CD4-positive, alpha-beta T cell (primary cell): ENCODE measurements at regions not wholly inside any gene's neighbourhood (a gene's known extent, or its start where the extent isn't known, plus 50 kb on each side); places are given as distances from the start of the nearest gene placed in this dataset.

Source experiments
- ATAC-seq: fragments of 200-7000 bp; cut with Tn5 transposase; one replicate; pipeline ENCODE4 v1.10.0; 2022; ENCODE audit warnings: mild to moderate bottlenecking; ENCODE audit not compliant: poor library complexity
- CTCF ChIA-PET: fragments of 350-600 bp; sonication (Branson Sonifier 250); formaldehyde crosslinking; loops from one replicate; lab custom pipeline; 2021; ENCODE audit warnings: antibody characterized with exemption, inconsistent platforms; lab: Charles Lee
- POLR2A ChIA-PET: fragments of 350-600 bp; sonication (Branson Sonifier 250); formaldehyde crosslinking; loops from one replicate; lab custom pipeline; 2021; ENCODE audit warnings: antibody characterized with exemption, inconsistent platforms; lab: Charles Lee
- DNase-seq, 14 experiments: peaks; one replicate each; pipeline ENCODE4 v3.0.0-alpha.2; 2013 to 2020; ENCODE audit warnings: mixed read lengths in 2 of 14
- H3K27ac ChIP-seq, 2 donors: one replicate each; pipeline versions ENCODE4 v1.5.1 to v1.7.0; 2013; ENCODE audit warnings: low read length in 2 of 2, low read depth in 1 of 2, mild to moderate bottlenecking in 1 of 2
- H3K27me3 ChIP-seq, 2 experiments: 1 replicate in 1 of 2; 2 replicates in 1 of 2; pipeline versions ENCODE4 v1.6.1 to v1.7.0; 2013; ENCODE audit warnings: low read length in 2 of 2, control low read depth in 1 of 2, mild to moderate bottlenecking in 1 of 2, moderate library complexity in 1 of 2; ENCODE audit not compliant: insufficient read depth in 2 of 2, control insufficient read depth in 1 of 2
- H3K36me3 ChIP-seq: one replicate; pipeline ENCODE4 v1.6.1; 2013; ENCODE audit warnings: low read length, control low read depth; ENCODE audit not compliant: insufficient read depth
- H3K4me1 ChIP-seq: one replicate; pipeline ENCODE4 v1.6.1; 2013; ENCODE audit warnings: low read length, control low read depth; ENCODE audit not compliant: insufficient read depth
- H3K4me3 ChIP-seq: one replicate; pipeline ENCODE4 v1.5.1; 2013; ENCODE audit warnings: mild to moderate bottlenecking, low read length, moderate library complexity
- H3K9me3 ChIP-seq, 2 experiments: 1 replicate in 1 of 2; 2 replicates in 1 of 2; pipeline versions ENCODE4 v1.6.1 to v1.7.0; 2013; ENCODE audit warnings: low read length in 2 of 2, mild to moderate bottlenecking in 2 of 2, control low read depth in 1 of 2, moderate library complexity in 1 of 2; ENCODE audit not compliant: control insufficient read depth in 1 of 2, insufficient read depth in 1 of 2
- H3K27ac Mint-ChIP-seq: one replicate; pipeline ENCODE4 v1.8.0; 2020; ENCODE audit warnings: mixed read lengths
- H3K27me3 Mint-ChIP-seq: one replicate; pipeline ENCODE4 v1.8.0; 2021; ENCODE audit warnings: mixed read lengths
- H3K36me3 Mint-ChIP-seq: one replicate; pipeline ENCODE4 v1.8.0; 2021; ENCODE audit warnings: low read depth, mixed read lengths
- H3K4me1 Mint-ChIP-seq: one replicate; pipeline ENCODE4 v1.8.0; 2021; ENCODE audit warnings: low read depth, mixed read lengths
- H3K4me3 Mint-ChIP-seq: one replicate; pipeline ENCODE4 v1.8.0; 2020; ENCODE audit warnings: mild to moderate bottlenecking, mixed read lengths
- H3K9me3 Mint-ChIP-seq: one replicate; pipeline ENCODE4 v1.8.0; 2020; ENCODE audit warnings: mixed read lengths
- CTCF ChIP-seq: fragments of 200-600 bp; IDR thresholded peaks from one replicate; pipeline ENCODE4 v1.8.0; 2022; ENCODE audit warnings: antibody characterized with exemption, mild to moderate bottlenecking
- intact Hi-C, 2 experiments: fragments of 100-400 bp; cut with DNase I in 1 of 2; cut with micrococcal nuclease in 1 of 2; formaldehyde crosslinking; loops; one replicate each; pipeline versions ENCODE4 v1.15.1 to v1.9.0; 2023 to 2025; cut with DNase I, micrococcal nuclease

GRCh38 chr16:66161942-66162341, 204.5 kb upstream of the CDH5 start:
- no peak for DNase-seq
- Histone ChIP-seq H3K4me3 (no peak overlapping the region), H3K4me1 (no peaks in the 10 kb centered on the region), H3K27ac (no peak overlapping the region), H3K27me3 (peaks cover 0 to 2% of the 10 kb centered on the region in 2 experiments), H3K9me3 (peaks cover 0 to 3% of the 10 kb centered on the region in 2 experiments), H3K36me3 (no peaks in the 10 kb centered on the region)
- Mint-ChIP-seq H3K27me3 (peaks cover 8% of the 10 kb centered on the region), H3K9me3 (no peaks in the 10 kb centered on the region), H3K36me3 (no peaks in the 10 kb centered on the region), H3K4me1 (no peaks in the 10 kb centered on the region), H3K27ac (no peak overlapping the region), H3K4me3 (no peak overlapping the region)
- POLR2A ChIA-PET, result no interaction called here
- no peak for ATAC-seq
- no peak for TF ChIP-seq CTCF
- CTCF ChIA-PET, result no interaction called here
- intact Hi-C loops, result no loop called here

DNA sequence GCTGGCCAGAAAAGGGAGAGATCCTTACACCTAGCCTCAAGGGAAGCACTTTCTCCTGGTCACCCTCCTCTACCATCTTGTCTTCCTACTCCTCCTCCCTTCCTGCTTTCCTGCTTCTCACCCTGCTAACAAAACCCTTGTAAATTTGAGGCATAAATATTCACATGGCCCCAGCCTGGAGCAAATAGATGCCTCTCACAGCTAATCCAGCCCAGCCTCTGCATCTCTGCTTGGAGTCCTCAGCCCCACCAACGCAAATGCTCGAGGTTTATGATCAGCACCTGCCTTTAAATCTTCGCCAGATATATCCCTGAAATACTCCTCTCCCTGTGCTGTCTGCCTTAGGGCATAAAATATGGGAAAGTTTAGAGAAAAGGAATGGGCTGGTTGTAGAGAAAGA, 205.2 kb upstream of the CDH5 start:
- no peak overlapping the region for H3K27ac ChIP-seq
- H3K36me3 Mint-ChIP-seq, result no peaks in the 10 kb centered on the region
- no peak for TF ChIP-seq CTCF
- DNase-seq (no peak), ATAC-seq (no peak)
- H3K27me3 ChIP-seq, result peaks cover 0 to 2% of the 10 kb centered on the region in 2 experiments
- H3K27ac Mint-ChIP-seq, result no peak overlapping the region
- peaks cover 8% of the 10 kb centered on the region for H3K27me3 Mint-ChIP-seq
- no peaks in the 10 kb centered on the region for H3K4me1 ChIP-seq
- intact Hi-C loops, result no loop called here
- no peaks in the 10 kb centered on the region for H3K36me3 ChIP-seq
- peaks cover 0 to 3% of the 10 kb centered on the region in 2 experiments for H3K9me3 ChIP-seq
- H3K4me3 ChIP-seq, result no peak overlapping the region
- POLR2A ChIA-PET, result no interaction called here
- no peak overlapping the region for H3K4me3 Mint-ChIP-seq
- CTCF ChIA-PET, result no interaction called here
- no peaks in the 10 kb centered on the region for H3K9me3 Mint-ChIP-seq
- H3K4me1 Mint-ChIP-seq, result no peaks in the 10 kb centered on the region

DNA sequence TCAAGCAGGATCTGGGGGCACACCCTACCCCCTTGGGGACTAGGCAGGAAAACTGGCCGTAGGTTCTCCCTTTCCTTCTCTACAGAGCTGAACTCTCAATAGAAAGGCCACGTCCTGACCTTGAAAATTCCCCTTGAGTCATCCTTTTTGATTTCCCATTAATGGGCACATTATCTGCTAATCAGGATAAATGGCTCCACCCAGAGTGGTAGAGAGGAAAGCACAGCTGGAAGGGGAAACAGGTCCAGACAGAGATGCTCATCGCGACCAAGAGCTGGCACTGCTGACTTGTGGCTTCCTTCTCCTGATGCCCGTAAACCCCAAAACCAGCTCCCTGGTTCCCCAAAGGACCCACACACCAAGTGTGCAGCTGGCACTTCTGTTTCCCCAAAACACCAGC, 206.5 kb upstream of the CDH5 start:
- H3K4me3 ChIP-seq, result no peak overlapping the region
- H3K27ac ChIP-seq, result no peak overlapping the region
- ATAC-seq (no peak), DNase-seq (no peak)
- Mint-ChIP-seq H3K4me1 (no peaks in the 10 kb centered on the region), H3K27me3 (peaks cover under 1% of the 10 kb centered on the region), H3K4me3 (no peak overlapping the region), H3K36me3 (no peaks in the 10 kb centered on the region), H3K27ac (no peak overlapping the region), H3K9me3 (no peaks in the 10 kb centered on the region)
- no peak for TF ChIP-seq CTCF
- ChIA-PET POLR2A (no interaction called here), CTCF (no interaction called here)
- intact Hi-C loops, result no loop called here
- no peaks in the 10 kb centered on the region for H3K4me1 ChIP-seq
- H3K36me3 ChIP-seq, result no peaks in the 10 kb centered on the region
- H3K27me3 ChIP-seq, result peaks cover 0 to 2% of the 10 kb centered on the region in 2 experiments
- H3K9me3 ChIP-seq, result peaks cover 0 to 3% of the 10 kb centered on the region in 2 experiments
